Fibroblast of skin of back (primary cell): ENCODE measurements at regions not wholly inside any gene's neighbourhood (a gene's known extent, or its start where the extent isn't known, plus 50 kb on each side); places are given as distances from the start of the nearest gene placed in this dataset.
"Not testable (repeated sequence)": the region's sequence is repeated elsewhere in the genome, so short reads cannot be mapped to it uniquely, and the experiment has no call there.

Experiments
- DNase-seq: peaks from one replicate; pipeline ENCODE4 v3.0.0-alpha.2; 2013

GRCh38 chr16:5932906-5933305 is 835.3 kb upstream of the EEF2KMT start:
- no peak for DNase-seq

GRCh38 chr16:5928476-5929065 is 831.0 kb upstream of the EEF2KMT start:
- no peak for DNase-seq

GRCh38 chr16:5925850-5926249 is 828.3 kb upstream of the EEF2KMT start:
- no peak for DNase-seq

- DNase-seq, result no peak
Measured at GRCh38 chr16:5922686-5923085, 825.1 kb upstream of the EEF2KMT start.

GRCh38 chr16:5918567-5919130 is 821.1 kb upstream of the EEF2KMT start:
- no peak for DNase-seq

- DNase-seq, result no peak
Measured at GRCh38 chr16:5917436-5918195, 820.0 kb upstream of the EEF2KMT start.

GRCh38 chr16:5916711-5917191 is 819.2 kb upstream of the EEF2KMT start:
- no peak for DNase-seq

- DNase-seq, result no peak
Measured at GRCh38 chr16:5911241-5911640, 813.6 kb upstream of the EEF2KMT start.

GRCh38 chr16:5909556-5909955 is 812.0 kb upstream of the EEF2KMT start:
- DNase-seq, result not testable (repeated sequence)

GRCh38 chr16:5907544-5907943 is 809.9 kb upstream of the EEF2KMT start:
- no peak for DNase-seq

- DNase-seq, result no peak
Measured at GRCh38 chr16:5906351-5906750, 808.8 kb upstream of the EEF2KMT start.

GRCh38 chr16:5905935-5906334 is 808.3 kb upstream of the EEF2KMT start:
- peak; percentile 77 for DNase-seq

GRCh38 chr16:5903832-5904231 is 806.2 kb upstream of the EEF2KMT start:
- no peak for DNase-seq

- no peak for DNase-seq
Measured at GRCh38 chr16:5903153-5903552, 805.6 kb upstream of the EEF2KMT start.

- no peak for DNase-seq
Measured at GRCh38 chr16:5900046-5900445, 802.5 kb upstream of the EEF2KMT start.

- no peak for DNase-seq
Measured at GRCh38 chr16:5895976-5896375, 798.4 kb upstream of the EEF2KMT start.

- peak; percentile 70 for DNase-seq
Measured at GRCh38 chr16:5895137-5895536, 797.5 kb upstream of the EEF2KMT start.

GRCh38 chr16:5891296-5891695 is 793.7 kb upstream of the EEF2KMT start:
- no peak for DNase-seq

- peak; percentile 24 for DNase-seq
Measured at GRCh38 chr16:5885521-5885920, 787.9 kb upstream of the EEF2KMT start.

- no peak for DNase-seq
Measured at GRCh38 chr16:5884996-5885395, 787.4 kb upstream of the EEF2KMT start.

- no peak for DNase-seq
Measured at GRCh38 chr16:5884339-5884738, 786.7 kb upstream of the EEF2KMT start.

- no peak for DNase-seq
Measured at GRCh38 chr16:5882087-5882640, 784.6 kb upstream of the EEF2KMT start.

GRCh38 chr16:5875416-5875815 is 777.8 kb upstream of the EEF2KMT start:
- DNase-seq, result no peak

- no peak for DNase-seq
Measured at GRCh38 chr16:5874899-5875298, 777.3 kb upstream of the EEF2KMT start.
